Activated T-cell treated with anti-CD3 and anti-CD28 coated beads for 24 hours (primary cell): ENCODE measurements at regions not wholly inside any gene's neighbourhood (a gene's known extent, or its start where the extent isn't known, plus 50 kb on each side); places are given as distances from the start of the nearest gene placed in this dataset.
"Not testable (repeated sequence)": the region's sequence is repeated elsewhere in the genome, so short reads cannot be mapped to it uniquely, and the experiment has no call there.

Experiments
- DNase-seq: peaks from one replicate; pipeline ENCODE4 v3.0.0-alpha.2; 2020; ENCODE audit warnings: low read depth

- not testable (repeated sequence) for DNase-seq
These were observed 101.7 kb upstream of the ZNF337 start for GRCh38 chr20:25798174-25798993.

DNA sequence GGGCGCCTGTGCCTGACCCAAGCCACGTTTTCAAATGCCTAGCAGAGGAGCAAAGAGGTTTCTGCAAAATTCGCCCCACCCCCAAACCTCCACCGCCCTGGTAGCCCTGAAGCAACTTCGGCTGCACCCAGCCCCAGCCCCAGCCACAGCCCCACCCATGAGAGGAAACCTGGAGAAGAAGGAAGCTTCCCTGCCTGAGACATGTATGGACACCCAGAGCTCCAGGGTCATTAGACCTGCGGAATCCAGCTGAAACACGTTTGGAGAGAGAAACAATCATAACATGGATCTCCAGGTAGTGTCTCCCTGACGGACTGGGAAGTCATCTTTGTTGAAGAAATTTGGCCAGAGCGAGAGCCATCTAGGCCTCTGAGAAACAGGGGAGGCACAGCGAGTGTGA is 100.4 kb upstream of the ZNF337 start:
- not testable (repeated sequence) for DNase-seq

GRCh38 chr20:25777241-25777640 is 80.6 kb upstream of the ZNF337 start:
- not testable (repeated sequence) for DNase-seq

DNA sequence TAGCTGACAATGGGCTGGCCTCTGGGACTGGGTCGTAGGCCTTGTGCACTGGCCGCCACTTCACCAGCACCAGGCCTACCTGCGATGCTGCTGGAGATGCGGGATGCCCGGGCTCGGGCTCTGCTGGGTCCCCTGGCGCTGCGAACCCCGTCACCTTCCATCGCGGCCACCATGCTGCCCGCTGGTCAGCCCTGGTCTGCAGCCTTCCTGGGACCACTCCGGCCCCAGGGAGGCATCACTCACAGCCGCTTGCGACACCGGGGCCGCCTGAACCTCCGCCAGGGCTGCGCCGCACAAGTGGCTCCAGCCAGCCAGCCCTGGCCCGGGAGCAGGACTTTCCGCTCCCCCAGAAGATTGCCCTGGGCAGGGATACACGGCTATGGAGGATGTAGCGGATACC is 78.1 kb upstream of the ZNF337 start:
- DNase-seq: not testable (repeated sequence)

DNA sequence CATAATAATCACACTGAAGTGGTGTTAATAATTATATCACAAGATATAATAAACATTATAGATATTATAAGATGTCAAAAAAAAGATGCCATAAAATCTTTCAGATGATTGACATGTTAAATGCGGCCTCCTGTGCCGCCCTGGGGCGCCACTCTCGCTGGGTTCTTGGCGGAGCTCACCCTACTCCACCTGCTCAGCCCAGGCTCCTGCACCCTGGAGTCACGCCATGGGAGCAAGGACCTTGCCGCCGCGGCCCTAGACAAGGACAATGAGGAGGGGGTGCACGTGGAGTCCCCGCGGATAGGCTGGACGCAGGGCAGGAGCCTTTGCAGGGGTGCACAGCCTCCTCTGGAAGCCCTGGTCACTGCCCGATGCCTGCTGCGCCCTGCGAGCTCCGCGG is 77.5 kb upstream of the ZNF337 start:
- DNase-seq: not testable (repeated sequence)

DNA sequence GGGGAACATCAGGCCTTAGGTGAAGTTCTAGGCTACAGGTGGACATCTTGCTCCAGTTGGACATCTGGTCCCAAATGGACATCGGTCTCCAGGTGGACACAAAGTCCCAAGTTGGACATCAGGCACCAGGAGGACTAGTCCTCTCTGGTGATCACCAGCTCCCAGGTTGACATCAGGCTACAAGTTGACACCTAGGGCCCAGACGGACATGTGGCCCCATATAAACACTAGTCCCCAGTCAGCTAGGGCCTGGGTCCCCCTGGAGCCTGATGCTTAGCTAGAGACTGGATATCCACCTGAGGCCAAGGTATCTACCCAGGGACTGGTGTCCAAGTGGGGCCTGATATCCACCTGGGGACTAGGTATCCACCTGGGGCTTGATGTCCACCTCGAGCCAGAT is 75.8 kb upstream of the ZNF337 start:
- DNase-seq: not testable (repeated sequence)

GRCh38 chr20:25771818-25772217 is 75.2 kb upstream of the ZNF337 start:
- DNase-seq: not testable (repeated sequence)

DNA sequence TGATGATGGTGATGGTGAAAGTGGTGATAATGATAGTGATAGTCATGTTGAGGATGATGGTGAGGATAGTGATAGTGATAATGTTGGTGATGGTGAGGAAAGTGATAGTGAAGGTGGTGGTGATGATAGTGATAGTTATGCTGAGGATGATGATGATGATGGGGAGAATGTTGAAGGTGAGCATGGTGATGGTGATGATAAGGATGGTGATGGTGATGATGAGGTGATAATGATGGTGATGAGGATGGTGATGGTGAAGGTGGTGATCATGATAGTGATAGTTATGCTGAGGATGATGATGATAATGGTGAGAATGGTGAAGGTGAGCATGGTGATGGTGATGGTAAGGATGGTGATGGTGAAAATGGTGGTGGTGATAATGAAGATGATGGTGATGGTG is 64.9 kb upstream of the ZNF337 start:
- no peak for DNase-seq

DNA sequence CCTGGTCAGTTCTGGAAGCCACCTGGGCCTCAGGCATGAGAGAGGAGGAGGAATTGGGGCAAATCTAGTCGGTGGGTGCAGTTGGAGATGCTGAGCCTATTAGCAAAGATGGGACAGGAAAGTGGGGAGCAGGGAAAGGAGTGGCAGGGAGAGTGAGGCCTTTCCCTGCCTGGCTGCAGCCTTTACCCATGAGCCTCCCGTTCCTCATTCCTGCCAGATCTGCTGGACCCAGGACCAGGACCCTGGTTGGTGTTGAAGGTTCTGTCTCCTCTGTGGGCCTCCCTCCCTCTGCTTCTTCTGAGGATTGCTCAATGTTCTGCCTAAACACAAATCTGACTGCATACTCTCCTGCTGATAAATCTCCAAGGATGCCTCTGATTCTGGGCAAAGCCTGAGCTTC is 64.4 kb upstream of the ZNF337 start:
- DNase-seq: not testable (repeated sequence)

GRCh38 chr20:25750765-25751696 is 54.4 kb upstream of the ZNF337 start:
- DNase-seq: peak; percentile 46

- DNase-seq: no peak
These were observed 53.6 kb upstream of the ZNF337 start for GRCh38 chr20:25750220-25750764.

DNA sequence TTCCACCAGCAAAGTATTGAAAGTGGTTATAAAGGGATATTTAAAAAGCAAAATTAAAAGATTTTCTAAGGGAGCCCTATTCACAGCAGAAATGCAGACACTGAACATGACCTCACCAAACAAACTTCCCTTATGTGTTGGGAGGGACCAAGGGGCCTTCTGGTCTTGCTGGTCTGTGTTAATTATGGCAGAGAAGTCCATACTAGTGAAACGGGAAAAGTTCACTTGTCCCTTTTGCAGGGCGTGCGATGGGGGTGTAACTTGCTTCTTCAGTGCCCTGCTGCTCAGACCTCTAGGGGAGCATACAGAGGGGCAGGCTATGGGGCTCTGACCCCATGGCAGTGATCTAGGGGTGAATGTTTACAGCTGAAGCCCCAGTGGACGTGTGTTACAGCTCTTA is 53.0 kb upstream of the ZNF337 start:
- DNase-seq: no peak
